Kidney (tissue), 13 donors: ENCODE measurements at regions not wholly inside any gene's neighbourhood (a gene's known extent, or its start where the extent isn't known, plus 50 kb on each side); places are given as distances from the start of the nearest gene placed in this dataset.
A peak's percentile ranks its signal among the peaks of the same experiment; 100 is the strongest.

ENCODE experiments used
- DNase-seq, 5 donors: peaks; one replicate each; pipeline ENCODE4 v3.0.0-alpha.2; 2013 to 2020
- FAIRE-seq: peaks from 2 replicates; lab custom pipeline; 2012; peaks lifted over from hg19 to GRCh38; lab: Jason Lieb, UNC
- H3K27ac ChIP-seq, 2 donors: one replicate each; pipeline ENCODE4 v1.7.0; 2013; ENCODE audit warnings: low read depth in 2 of 2, low read length in 2 of 2, inconsistent platforms in 1 of 2
- H3K27me3 ChIP-seq: one replicate; pipeline ENCODE4 v1.7.1; 2013; ENCODE audit warnings: low read length, inconsistent platforms; ENCODE audit not compliant: control insufficient read depth, insufficient read depth
- H3K36me3 ChIP-seq, 3 donors: one replicate each; pipeline versions ENCODE4 v1.7.0 to v1.7.1; 2013; ENCODE audit warnings: low read length in 3 of 3, control low read depth in 1 of 3, inconsistent platforms in 1 of 3; ENCODE audit not compliant: insufficient read depth in 3 of 3, control insufficient read depth in 2 of 3
- H3K4me1 ChIP-seq, 3 donors: one replicate each; pipeline versions ENCODE4 v1.7.0 to v1.7.1; 2013; ENCODE audit warnings: low read length in 3 of 3, inconsistent platforms in 1 of 3, low read depth in 1 of 3; ENCODE audit not compliant: control insufficient read depth in 2 of 3, insufficient read depth in 2 of 3
- H3K4me3 ChIP-seq, 3 donors: one replicate each; pipeline versions ENCODE4 v1.7.0 to v1.8.1; 2013; ENCODE audit warnings: low read length in 3 of 3, control low read depth in 1 of 3, inconsistent platforms in 1 of 3
- H3K9ac ChIP-seq, 3 donors: one replicate each; pipeline versions ENCODE4 v1.7.0 to v1.7.1; 2013; ENCODE audit warnings: low read length in 3 of 3, control low read depth in 1 of 3, inconsistent platforms in 1 of 3
- H3K9me3 ChIP-seq, 3 donors: one replicate each; pipeline versions ENCODE4 v1.7.0 to v1.7.1; 2013; ENCODE audit warnings: low read length in 3 of 3, control low read depth in 1 of 3, inconsistent platforms in 1 of 3; ENCODE audit not compliant: control insufficient read depth in 2 of 3, insufficient read depth in 1 of 3
- intact Hi-C: fragments of 100-400 bp; cut with DNase I; formaldehyde crosslinking; loops from one replicate; pipeline ENCODE4 v1.11.1; 2022
- TF ChIP-seq, protein P1 (sequence below): IDR thresholded peaks from 3 replicates; pipeline ENCODE4 v1.5.1; 2012; ENCODE audit warnings: mild to moderate bottlenecking, moderate library complexity, borderline replicate concordance; ENCODE audit not compliant: insufficient read depth; ENCODE audit errors: extremely low read depth
- donor health status: control.
- donor health status: control.
- donor health status: control.
- donor health status: control.
- donor health status: control.
- donor health status: DM: yes; HTN: yes; CAD: no.
- donor health status: Normal renal cell carcinoma (clear cell type).

GRCh38 chr6:88232753-88233152, 66.6 kb upstream of the CNR1 start:
- Histone ChIP-seq H3K27ac (no peak overlapping the region), H3K4me3 (no peak overlapping the region), H3K36me3 (no peaks in the 10 kb centered on the region), H3K27me3 (no peaks in the 10 kb centered on the region), H3K9ac (no peak overlapping the region), H3K4me1 (no peaks in the 10 kb centered on the region), H3K9me3 (peaks cover 0 to 16% (median 4%) of the 10 kb centered on the region in 3 donors)
- TF ChIP-seq, protein P1, sequence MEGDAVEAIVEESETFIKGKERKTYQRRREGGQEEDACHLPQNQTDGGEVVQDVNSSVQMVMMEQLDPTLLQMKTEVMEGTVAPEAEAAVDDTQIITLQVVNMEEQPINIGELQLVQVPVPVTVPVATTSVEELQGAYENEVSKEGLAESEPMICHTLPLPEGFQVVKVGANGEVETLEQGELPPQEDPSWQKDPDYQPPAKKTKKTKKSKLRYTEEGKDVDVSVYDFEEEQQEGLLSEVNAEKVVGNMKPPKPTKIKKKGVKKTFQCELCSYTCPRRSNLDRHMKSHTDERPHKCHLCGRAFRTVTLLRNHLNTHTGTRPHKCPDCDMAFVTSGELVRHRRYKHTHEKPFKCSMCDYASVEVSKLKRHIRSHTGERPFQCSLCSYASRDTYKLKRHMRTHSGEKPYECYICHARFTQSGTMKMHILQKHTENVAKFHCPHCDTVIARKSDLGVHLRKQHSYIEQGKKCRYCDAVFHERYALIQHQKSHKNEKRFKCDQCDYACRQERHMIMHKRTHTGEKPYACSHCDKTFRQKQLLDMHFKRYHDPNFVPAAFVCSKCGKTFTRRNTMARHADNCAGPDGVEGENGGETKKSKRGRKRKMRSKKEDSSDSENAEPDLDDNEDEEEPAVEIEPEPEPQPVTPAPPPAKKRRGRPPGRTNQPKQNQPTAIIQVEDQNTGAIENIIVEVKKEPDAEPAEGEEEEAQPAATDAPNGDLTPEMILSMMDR = no peak
- DNase-seq (no peak), FAIRE-seq (no peak)
- intact Hi-C loops = no loop called here

DNA sequence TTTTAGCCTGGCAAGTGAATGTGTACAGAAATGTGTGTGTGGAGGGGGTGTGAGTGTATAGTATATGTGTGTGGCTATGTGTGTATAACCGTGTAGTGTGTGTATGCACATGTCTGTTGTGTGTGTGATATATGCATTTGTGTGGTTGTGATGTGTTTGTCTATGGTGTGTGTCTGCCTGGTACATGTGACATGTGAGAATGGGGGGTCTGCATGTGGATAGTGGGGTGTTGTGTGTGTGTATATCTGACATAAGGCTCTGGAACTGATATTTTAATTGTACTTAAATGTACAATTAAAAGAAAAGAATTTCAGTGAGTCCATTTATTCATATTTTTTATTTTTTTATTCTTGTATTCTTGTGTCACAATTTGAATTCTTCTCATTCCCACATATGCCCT, 57.2 kb upstream of the CNR1 start:
- no peak overlapping the region for H3K27ac ChIP-seq
- TF ChIP-seq, protein P1 = no peak
- H3K27me3 ChIP-seq = no peaks in the 10 kb centered on the region
- H3K4me1 ChIP-seq = no peaks in the 10 kb centered on the region
- H3K9ac ChIP-seq = no peak overlapping the region
- DNase-seq (no peak), FAIRE-seq (no peak)
- H3K36me3 ChIP-seq = no peaks in the 10 kb centered on the region
- no peak overlapping the region for H3K4me3 ChIP-seq
- intact Hi-C loops = no loop called here
- no peaks in the 10 kb centered on the region for H3K9me3 ChIP-seq

DNA sequence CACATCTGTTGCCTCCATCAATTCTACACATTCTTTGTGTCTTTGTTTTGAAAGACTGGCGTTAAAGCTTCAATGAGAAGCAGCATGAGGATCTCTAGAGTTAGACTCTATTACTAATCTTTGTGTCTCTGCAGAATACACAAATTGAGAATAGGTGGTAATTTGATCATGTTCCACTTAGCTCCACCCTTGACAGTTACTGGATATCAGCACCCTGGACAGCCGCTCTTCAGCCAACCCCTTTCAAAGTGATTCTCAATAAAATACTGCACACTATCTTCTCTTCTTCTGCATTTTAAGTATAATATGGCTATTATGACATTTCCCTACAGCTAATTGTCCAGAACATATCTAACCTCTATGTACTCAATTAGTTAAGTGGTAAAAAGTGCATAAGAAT, 54.3 kb upstream of the CNR1 start:
- Histone ChIP-seq H3K27me3 (no peaks in the 10 kb centered on the region), H3K4me3 (no peak overlapping the region), H3K4me1 (no peaks in the 10 kb centered on the region), H3K9ac (no peak overlapping the region), H3K36me3 (no peaks in the 10 kb centered on the region), H3K27ac (no peak overlapping the region), H3K9me3 (no peaks in the 10 kb centered on the region)
- FAIRE-seq (no peak), DNase-seq (peak in 3 of 5 donors; percentile 34 to 65 (median 64))
- TF ChIP-seq, protein P1 = no peak
- intact Hi-C loops = no loop called here

- H3K36me3 ChIP-seq = no peaks in the 10 kb centered on the region
- DNase-seq (no peak), FAIRE-seq (no peak)
- no peaks in the 10 kb centered on the region for H3K27me3 ChIP-seq
- H3K9ac ChIP-seq = no peak overlapping the region
- no peaks in the 10 kb centered on the region for H3K4me1 ChIP-seq
- intact Hi-C loops = no loop called here
- H3K9me3 ChIP-seq = no peaks in the 10 kb centered on the region
- H3K27ac ChIP-seq = no peak overlapping the region
- TF ChIP-seq, protein P1 = no peak
- H3K4me3 ChIP-seq = no peak overlapping the region
Observed at GRCh38 chr6:88216182-88216581, 50.0 kb upstream of the CNR1 start.
